IMR-90 (cell line): ENCODE measurements at regions not wholly inside any gene's neighbourhood (a gene's known extent, or its start where the extent isn't known, plus 50 kb on each side); places are given as distances from the start of the nearest gene placed in this dataset.

ENCODE experiments used
- BHLHE40 ChIP-seq: fragments of 150-350 bp; IDR thresholded peaks from 2 replicates; pipeline ENCODE4 v1.6.1; 2016; ENCODE audit warnings: mild to moderate bottlenecking, low read depth, low read length
- CHD1 ChIP-seq: IDR thresholded peaks from 2 replicates; pipeline ENCODE4 v1.6.1; 2012; ENCODE audit warnings: low read depth, low read length, improper control_type of control experiment
- CTCF ChIP-seq: conservative IDR thresholded peaks from 2 replicates; pipeline ENCODE4 v1.5.1; 2012; ENCODE audit warnings: mild to moderate bottlenecking, low read depth, low read length, improper control_type of control experiment
- ELK1 ChIP-seq: fragments of 150-350 bp; IDR thresholded peaks from 2 replicates; pipeline ENCODE4 v1.6.1; 2016; ENCODE audit warnings: low read depth, mild to moderate bottlenecking, low read length, moderate library complexity, borderline replicate concordance
- MAFK ChIP-seq: IDR thresholded peaks from 2 replicates; pipeline ENCODE4 v1.6.1; 2012; ENCODE audit warnings: low read depth, low read length, improper control_type of control experiment
- MXI1 ChIP-seq: IDR thresholded peaks from 2 replicates; pipeline ENCODE4 v1.6.1; 2012; ENCODE audit warnings: low read depth, mild to moderate bottlenecking, low read length, moderate library complexity, borderline replicate concordance
- NFE2L2 ChIP-seq: fragments of 150-350 bp; IDR thresholded peaks from 2 replicates; pipeline ENCODE4 v1.6.1; 2016; ENCODE audit warnings: low read depth, mild to moderate bottlenecking, low read length
- POLR2A ChIP-seq: IDR thresholded peaks from 2 replicates; pipeline ENCODE4 v1.6.1; 2012; ENCODE audit warnings: mild to moderate bottlenecking, low read depth, low read length
- RAD21 ChIP-seq: IDR thresholded peaks from 2 replicates; pipeline ENCODE4 v1.6.1; 2012; ENCODE audit warnings: low read length, improper control_type of control experiment
- RCOR1 ChIP-seq: IDR thresholded peaks from 2 replicates; pipeline ENCODE4 v1.6.1; 2012; ENCODE audit warnings: mild to moderate bottlenecking, low read length, improper control_type of control experiment; ENCODE audit not compliant: insufficient replicate concordance
- SMC3 ChIP-seq: fragments of 150-350 bp; IDR thresholded peaks from 2 replicates; pipeline ENCODE4 v1.6.1; 2016; ENCODE audit warnings: low read depth, mild to moderate bottlenecking, antibody characterized with exemption, low read length, moderate library complexity
- TF ChIP-seq, protein P1 (sequence below): fragments of 150-350 bp; IDR thresholded peaks from 2 replicates; pipeline ENCODE4 v1.6.1; 2017; ENCODE audit warnings: mild to moderate bottlenecking, antibody characterized with exemption, low read length, low read depth

DNA sequence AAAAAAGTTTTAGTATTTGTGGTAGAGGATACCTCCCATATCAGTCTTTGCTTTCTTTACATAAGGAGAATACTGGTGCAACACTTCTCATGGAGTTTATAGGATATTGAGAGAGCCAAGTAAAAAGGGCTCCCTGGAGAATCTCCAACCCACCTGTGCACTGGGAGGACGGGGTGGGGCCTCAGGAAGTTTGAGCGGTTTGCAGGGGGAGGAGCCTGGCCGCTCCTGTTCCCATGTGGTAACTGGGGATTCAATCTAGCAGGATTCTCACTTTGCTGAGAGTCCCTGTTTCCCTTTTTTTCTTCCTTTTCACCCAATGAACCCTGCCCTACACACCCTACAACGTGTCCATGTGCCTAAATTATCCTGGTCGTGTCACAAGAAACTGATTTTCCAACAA is 82.8 kb downstream of the APTX start:
- TF ChIP-seq CTCF (no peak), MXI1 (no peak), POLR2A (no peak), MAFK (no peak), CHD1 (no peak), RCOR1 (no peak), ELK1 (no peak), BHLHE40 (no peak), NFE2L2 (no peak), RAD21 (no peak), SMC3 (no peak)
- TF ChIP-seq, protein P1, sequence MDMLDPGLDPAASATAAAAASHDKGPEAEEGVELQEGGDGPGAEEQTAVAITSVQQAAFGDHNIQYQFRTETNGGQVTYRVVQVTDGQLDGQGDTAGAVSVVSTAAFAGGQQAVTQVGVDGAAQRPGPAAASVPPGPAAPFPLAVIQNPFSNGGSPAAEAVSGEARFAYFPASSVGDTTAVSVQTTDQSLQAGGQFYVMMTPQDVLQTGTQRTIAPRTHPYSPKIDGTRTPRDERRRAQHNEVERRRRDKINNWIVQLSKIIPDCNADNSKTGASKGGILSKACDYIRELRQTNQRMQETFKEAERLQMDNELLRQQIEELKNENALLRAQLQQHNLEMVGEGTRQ = no peak
